B cell (primary cell): ENCODE measurements at regions not wholly inside any gene's neighbourhood (a gene's known extent, or its start where the extent isn't known, plus 50 kb on each side); places are given as distances from the start of the nearest gene placed in this dataset.

Experiments
- ATAC-seq: fragments of 200-7000 bp; cut with Tn5 transposase; one replicate; pipeline ENCODE4 v1.10.0; 2021; ENCODE audit warnings: low read depth, mild to moderate bottlenecking, moderate number of reproducible peaks, moderate library complexity
- CTCF ChIA-PET: fragments of 350-600 bp; sonication (Branson Sonifier 250); formaldehyde crosslinking; loops from one replicate; lab custom pipeline; 2021; ENCODE audit warnings: antibody characterized with exemption, inconsistent platforms; lab: Charles Lee
- POLR2A ChIA-PET: fragments of 350-600 bp; sonication (Branson Sonifier 250); formaldehyde crosslinking; loops from one replicate; lab custom pipeline; 2021; ENCODE audit warnings: antibody characterized with exemption; lab: Charles Lee
- DNase-seq: peaks from one replicate; pipeline ENCODE4 v3.0.0; 2013
- H2AFZ ChIP-seq: 2 replicates; pipeline ENCODE4 v1.6.1; 2012; ENCODE audit warnings: mild to moderate bottlenecking, low read depth, low read length; ENCODE audit not compliant: insufficient read depth, poor library complexity, severe bottlenecking
- H3K27ac ChIP-seq, 2 donors: 1 replicate in 1 of 2; 2 replicates in 1 of 2; pipeline ENCODE4 v1.5.1; 2012 to 2013; ENCODE audit warnings: low read length in 2 of 2, mild to moderate bottlenecking in 2 of 2, moderate library complexity in 1 of 2
- H3K27me3 ChIP-seq, 4 experiments: fragments of 200-600 bp in 1 of 4; sonication (generic) in 1 of 4; replicated peaks in 1 of 4; 1 replicate in 2 of 4; 2 replicates in 2 of 4; pipeline versions ENCODE4 v1.6.1 to v1.7.0; 2013 to 2016; ENCODE audit warnings: low read length in 3 of 4, mild to moderate bottlenecking in 2 of 4, mixed read lengths in 1 of 4, moderate library complexity in 1 of 4; ENCODE audit not compliant: insufficient read depth in 4 of 4, control insufficient read depth in 3 of 4; ENCODE audit errors: control extremely low read depth in 1 of 4
- H3K36me3 ChIP-seq, 2 experiments: replicated peaks in 1 of 2; 1 replicate in 1 of 2; 2 replicates in 1 of 2; pipeline versions ENCODE4 v1.6.1 to v1.7.1; 2013; ENCODE audit warnings: low read length in 1 of 2; ENCODE audit not compliant: insufficient read depth in 2 of 2, control insufficient read depth in 1 of 2; ENCODE audit errors: control extremely low read depth in 1 of 2, extremely low read depth in 1 of 2
- H3K4me1 ChIP-seq, 2 donors: fragments of 200-600 bp in 1 of 2; sonication (generic) in 1 of 2; 1 replicate in 1 of 2; 2 replicates in 1 of 2; pipeline versions ENCODE4 v1.5.1 to v1.6.1; 2013 to 2017; ENCODE audit warnings: low read length in 2 of 2; ENCODE audit not compliant: control insufficient read depth in 2 of 2, insufficient read depth in 2 of 2
- H3K4me2 ChIP-seq: replicated peaks from 2 replicates; pipeline ENCODE3; 2012; ENCODE audit warnings: mild to moderate bottlenecking, low read depth, low read length; ENCODE audit not compliant: poor library complexity, severe bottlenecking
- H3K4me3 ChIP-seq, 5 experiments: fragments of 200-600 bp in 1 of 5; sonication (generic) in 1 of 5; 1 replicate in 3 of 5; 2 replicates in 2 of 5; pipeline versions ENCODE4 v1.5.1 to v1.7.0; 2011 to 2016; ENCODE audit warnings: low read length in 4 of 5, mild to moderate bottlenecking in 4 of 5, low read depth in 2 of 5, control low read depth in 1 of 5, moderate library complexity in 1 of 5; ENCODE audit not compliant: insufficient read depth in 1 of 5; ENCODE audit errors: control extremely low read depth in 1 of 5, extremely low read depth in 1 of 5
- H3K79me2 ChIP-seq: fragments of 200-600 bp; sonication (generic); one replicate; pipeline ENCODE4 v1.6.0; 2016; ENCODE audit warnings: low read length; ENCODE audit not compliant: control insufficient read depth, insufficient read depth
- H3K9ac ChIP-seq: fragments of 200-600 bp; sonication (generic); 2 replicates; pipeline ENCODE4 v1.6.1; 2017; ENCODE audit warnings: mild to moderate bottlenecking, low read length, moderate library complexity
- H3K9me3 ChIP-seq, 3 donors: one replicate each; pipeline versions ENCODE4 v1.6.1 to v1.7.1; 2013; ENCODE audit warnings: low read length in 2 of 3; ENCODE audit not compliant: control insufficient read depth in 2 of 3, insufficient read depth in 1 of 3; ENCODE audit errors: control extremely low read depth in 1 of 3
- H4K20me1 ChIP-seq: 2 replicates; pipeline ENCODE4 v1.6.0; 2012; ENCODE audit warnings: mild to moderate bottlenecking, low read length; ENCODE audit not compliant: insufficient read depth, control insufficient read depth, poor library complexity, severe bottlenecking
- H3K27ac Mint-ChIP-seq: one replicate; pipeline ENCODE4 v1.8.0; 2021; ENCODE audit warnings: mixed read lengths
- H3K27me3 Mint-ChIP-seq: one replicate; pipeline ENCODE4 v1.8.0; 2021; ENCODE audit warnings: mixed read lengths
- H3K4me1 Mint-ChIP-seq: one replicate; pipeline ENCODE4 v1.8.0; 2021; ENCODE audit warnings: mixed read lengths
- H3K4me3 Mint-ChIP-seq: one replicate; pipeline ENCODE4 v1.8.0; 2021; ENCODE audit warnings: mixed read lengths
- H3K9me3 Mint-ChIP-seq: one replicate; pipeline ENCODE4 v1.8.0; 2022; ENCODE audit warnings: mixed read lengths; ENCODE audit not compliant: insufficient read depth
- EZH2 ChIP-seq: IDR thresholded peaks from 2 replicates; pipeline ENCODE4 v1.6.1; 2012; ENCODE audit warnings: borderline replicate concordance, low read depth, mild to moderate bottlenecking, moderate library complexity, low read length; ENCODE audit not compliant: insufficient read depth, poor library complexity, severe bottlenecking
- WGBS: methylation state at CpG from one replicate; pipeline ENCODE4 v1.1.5; 2013; ENCODE audit warnings: missing lambda C conversion rate; ENCODE audit not compliant: insufficient coverage; 5-methylcytosine and 5-hydroxymethylcytosine counted together
- intact Hi-C: fragments of 100-400 bp; cut with micrococcal nuclease; formaldehyde crosslinking; loops from one replicate; pipeline ENCODE4 v1.10.0; 2022
- TF ChIP-seq, protein P1 (sequence below): fragments of 200-600 bp; IDR thresholded peaks from one replicate; pipeline ENCODE4 v1.8.0; 2022; ENCODE audit warnings: antibody characterized with exemption, mild to moderate bottlenecking

DNA sequence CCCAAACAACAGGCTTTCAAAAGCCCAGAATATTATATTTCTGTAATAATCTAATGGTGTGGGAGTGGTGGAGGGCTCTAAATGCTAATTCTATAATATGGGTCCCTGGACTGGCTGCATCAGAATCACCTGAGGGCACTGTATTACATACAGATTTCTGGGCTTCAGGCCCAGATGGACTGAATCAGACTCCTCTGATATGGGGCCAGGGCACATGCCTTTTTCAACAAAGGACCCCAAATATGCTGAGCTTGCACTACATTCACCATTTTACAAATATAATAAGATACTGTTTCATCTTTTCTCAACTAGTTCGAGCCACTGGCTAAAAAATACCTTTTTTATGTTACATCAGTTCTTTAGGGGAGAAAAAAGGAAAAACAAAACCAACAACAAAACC lies 309.7 kb downstream of the MAP2K6 start:
- no peak overlapping the region for H3K9ac ChIP-seq
- H3K4me2 ChIP-seq = no peak overlapping the region
- CTCF ChIA-PET = no interaction called here
- POLR2A ChIA-PET = no interaction called here
- H3K36me3 ChIP-seq = no peaks in the 10 kb centered on the region
- Mint-ChIP-seq H3K27me3 (no peaks in the 10 kb centered on the region), H3K4me3 (no peak overlapping the region), H3K27ac (no peak overlapping the region), H3K9me3 (no peaks in the 10 kb centered on the region), H3K4me1 (no peaks in the 10 kb centered on the region)
- H3K4me3 ChIP-seq = no peak overlapping the region
- no peaks in the 10 kb centered on the region for H3K9me3 ChIP-seq
- no peak overlapping the region for H2AFZ ChIP-seq
- ATAC-seq (no peak), DNase-seq (no peak)
- no peak overlapping the region for H3K27ac ChIP-seq
- TF ChIP-seq EZH2 = no peak
- TF ChIP-seq, protein P1, sequence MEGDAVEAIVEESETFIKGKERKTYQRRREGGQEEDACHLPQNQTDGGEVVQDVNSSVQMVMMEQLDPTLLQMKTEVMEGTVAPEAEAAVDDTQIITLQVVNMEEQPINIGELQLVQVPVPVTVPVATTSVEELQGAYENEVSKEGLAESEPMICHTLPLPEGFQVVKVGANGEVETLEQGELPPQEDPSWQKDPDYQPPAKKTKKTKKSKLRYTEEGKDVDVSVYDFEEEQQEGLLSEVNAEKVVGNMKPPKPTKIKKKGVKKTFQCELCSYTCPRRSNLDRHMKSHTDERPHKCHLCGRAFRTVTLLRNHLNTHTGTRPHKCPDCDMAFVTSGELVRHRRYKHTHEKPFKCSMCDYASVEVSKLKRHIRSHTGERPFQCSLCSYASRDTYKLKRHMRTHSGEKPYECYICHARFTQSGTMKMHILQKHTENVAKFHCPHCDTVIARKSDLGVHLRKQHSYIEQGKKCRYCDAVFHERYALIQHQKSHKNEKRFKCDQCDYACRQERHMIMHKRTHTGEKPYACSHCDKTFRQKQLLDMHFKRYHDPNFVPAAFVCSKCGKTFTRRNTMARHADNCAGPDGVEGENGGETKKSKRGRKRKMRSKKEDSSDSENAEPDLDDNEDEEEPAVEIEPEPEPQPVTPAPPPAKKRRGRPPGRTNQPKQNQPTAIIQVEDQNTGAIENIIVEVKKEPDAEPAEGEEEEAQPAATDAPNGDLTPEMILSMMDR = no peak
- H3K79me2 ChIP-seq = no peaks in the 10 kb centered on the region
- H3K4me1 ChIP-seq = no peaks in the 10 kb centered on the region
- WGBS = no CpG with 5 or more reads among the region's 1 CpG
- intact Hi-C loops = no loop called here
- H3K27me3 ChIP-seq = no peaks in the 10 kb centered on the region
- no peaks in the 10 kb centered on the region for H4K20me1 ChIP-seq

DNA sequence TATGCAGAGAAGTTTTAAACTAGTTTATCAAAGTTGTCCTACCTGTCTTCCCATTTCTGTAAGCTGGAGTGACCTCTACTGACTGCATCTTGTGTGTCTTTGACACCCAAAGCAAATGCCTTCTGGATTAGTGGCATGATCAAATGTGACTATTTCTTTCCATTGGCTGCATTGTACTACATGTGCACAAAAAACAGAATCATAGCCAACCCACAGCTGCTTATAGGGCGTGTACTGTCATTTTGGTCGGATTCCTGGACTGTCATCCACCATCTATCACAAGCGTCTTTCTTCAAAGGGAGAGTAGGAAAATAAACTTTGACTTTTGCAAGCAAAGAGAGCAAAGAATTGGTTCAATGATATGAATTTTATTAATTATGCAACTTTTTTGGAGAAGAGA lies 310.6 kb downstream of the MAP2K6 start:
- H3K4me3 Mint-ChIP-seq = no peak overlapping the region
- Histone ChIP-seq H3K36me3 (no peaks in the 10 kb centered on the region), H3K4me3 (no peak overlapping the region), H3K27me3 (no peaks in the 10 kb centered on the region), H3K27ac (no peak overlapping the region), H3K9me3 (no peaks in the 10 kb centered on the region), H2AFZ (no peak overlapping the region), H3K4me1 (no peaks in the 10 kb centered on the region), H3K9ac (no peak overlapping the region), H3K4me2 (no peak overlapping the region), H4K20me1 (no peaks in the 10 kb centered on the region), H3K79me2 (no peaks in the 10 kb centered on the region)
- H3K27me3 Mint-ChIP-seq = no peaks in the 10 kb centered on the region
- H3K27ac Mint-ChIP-seq = no peak overlapping the region
- WGBS = 100% methylated on average over 2 of the region's 3 CpGs
- H3K4me1 Mint-ChIP-seq = no peaks in the 10 kb centered on the region
- TF ChIP-seq, protein P1 = no peak
- no peak for TF ChIP-seq EZH2
- no peak for DNase-seq
- ATAC-seq = no peak
- ChIA-PET POLR2A (no interaction called here), CTCF (no interaction called here)
- no peaks in the 10 kb centered on the region for H3K9me3 Mint-ChIP-seq
- intact Hi-C loops = no loop called here
